HepG2 (cell line): ENCODE measurements at regions not wholly inside any gene's neighbourhood (a gene's known extent, or its start where the extent isn't known, plus 50 kb on each side); places are given as distances from the start of the nearest gene placed in this dataset.

Source experiments
- ZNF318 ChIP-seq: sonication (generic); formaldehyde crosslinking; IDR thresholded peaks from 2 replicates; pipeline ENCODE4 v1.4.0; 2020; ENCODE audit warnings: mild to moderate bottlenecking, missing genetic modification reagents
- TF ChIP-seq, protein P1 (sequence below): sonication (generic); formaldehyde crosslinking; IDR thresholded peaks from 2 replicates; pipeline ENCODE4 v1.5.0; 2020; ENCODE audit warnings: mild to moderate bottlenecking, missing genetic modification reagents, borderline replicate concordance

DNA sequence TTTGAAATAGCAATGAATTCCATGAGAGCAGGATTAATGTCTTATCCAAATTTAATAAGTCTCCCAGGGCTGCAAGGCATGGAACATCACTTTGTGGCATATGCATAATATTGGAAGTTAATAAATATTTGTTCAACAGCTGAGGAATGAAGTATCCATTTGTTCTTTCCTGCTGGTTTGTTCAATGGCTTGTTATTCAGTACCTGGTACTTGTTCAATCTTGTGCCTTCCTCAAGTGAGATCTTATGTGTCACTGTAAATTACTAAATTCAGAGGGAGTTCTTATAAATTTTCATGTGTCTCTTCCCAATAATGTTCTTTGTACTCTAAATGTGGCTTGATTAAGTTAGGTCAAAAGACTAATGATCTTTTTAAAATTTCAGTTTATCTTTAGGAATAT lies 1105.5 kb upstream of the SPRY2 start (continued):
- no peak for TF ChIP-seq ZNF318 (CRISPR knock-in tag)
- TF ChIP-seq, protein P1, sequence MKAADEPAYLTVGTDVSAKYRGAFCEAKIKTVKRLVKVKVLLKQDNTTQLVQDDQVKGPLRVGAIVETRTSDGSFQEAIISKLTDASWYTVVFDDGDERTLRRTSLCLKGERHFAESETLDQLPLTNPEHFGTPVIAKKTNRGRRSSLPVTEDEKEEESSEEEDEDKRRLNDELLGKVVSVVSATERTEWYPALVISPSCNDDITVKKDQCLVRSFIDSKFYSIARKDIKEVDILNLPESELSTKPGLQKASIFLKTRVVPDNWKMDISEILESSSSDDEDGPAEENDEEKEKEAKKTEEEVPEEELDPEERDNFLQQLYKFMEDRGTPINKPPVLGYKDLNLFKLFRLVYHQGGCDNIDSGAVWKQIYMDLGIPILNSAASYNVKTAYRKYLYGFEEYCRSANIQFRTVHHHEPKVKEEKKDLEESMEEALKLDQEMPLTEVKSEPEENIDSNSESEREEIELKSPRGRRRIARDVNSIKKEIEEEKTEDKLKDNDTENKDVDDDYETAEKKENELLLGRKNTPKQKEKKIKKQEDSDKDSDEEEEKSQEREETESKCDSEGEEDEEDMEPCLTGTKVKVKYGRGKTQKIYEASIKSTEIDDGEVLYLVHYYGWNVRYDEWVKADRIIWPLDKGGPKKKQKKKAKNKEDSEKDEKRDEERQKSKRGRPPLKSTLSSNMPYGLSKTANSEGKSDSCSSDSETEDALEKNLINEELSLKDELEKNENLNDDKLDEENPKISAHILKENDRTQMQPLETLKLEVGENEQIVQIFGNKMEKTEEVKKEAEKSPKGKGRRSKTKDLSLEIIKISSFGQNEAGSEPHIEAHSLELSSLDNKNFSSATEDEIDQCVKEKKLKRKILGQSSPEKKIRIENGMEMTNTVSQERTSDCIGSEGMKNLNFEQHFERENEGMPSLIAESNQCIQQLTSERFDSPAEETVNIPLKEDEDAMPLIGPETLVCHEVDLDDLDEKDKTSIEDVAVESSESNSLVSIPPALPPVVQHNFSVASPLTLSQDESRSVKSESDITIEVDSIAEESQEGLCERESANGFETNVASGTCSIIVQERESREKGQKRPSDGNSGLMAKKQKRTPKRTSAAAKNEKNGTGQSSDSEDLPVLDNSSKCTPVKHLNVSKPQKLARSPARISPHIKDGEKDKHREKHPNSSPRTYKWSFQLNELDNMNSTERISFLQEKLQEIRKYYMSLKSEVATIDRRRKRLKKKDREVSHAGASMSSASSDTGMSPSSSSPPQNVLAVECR, result no peak
